AG10803 (cell line): ENCODE measurements at regions not wholly inside any gene's neighbourhood (a gene's known extent, or its start where the extent isn't known, plus 50 kb on each side); places are given as distances from the start of the nearest gene placed in this dataset.
A peak's percentile ranks its signal among the peaks of the same experiment; 100 is the strongest.

Source experiments
- DNase-seq: peaks from one replicate; pipeline ENCODE4 v3.0.0; 2010; ENCODE audit warnings: low read depth
- H3K4me3 ChIP-seq: 2 replicates; pipeline ENCODE4 v1.5.1; 2011; ENCODE audit warnings: mild to moderate bottlenecking, low read length, control low read depth
- TF ChIP-seq, protein P1 (sequence below): conservative IDR thresholded peaks from 2 replicates; pipeline ENCODE4 v1.5.1; 2011; ENCODE audit warnings: mild to moderate bottlenecking, low read length, control low read depth, inconsistent platforms

DNA sequence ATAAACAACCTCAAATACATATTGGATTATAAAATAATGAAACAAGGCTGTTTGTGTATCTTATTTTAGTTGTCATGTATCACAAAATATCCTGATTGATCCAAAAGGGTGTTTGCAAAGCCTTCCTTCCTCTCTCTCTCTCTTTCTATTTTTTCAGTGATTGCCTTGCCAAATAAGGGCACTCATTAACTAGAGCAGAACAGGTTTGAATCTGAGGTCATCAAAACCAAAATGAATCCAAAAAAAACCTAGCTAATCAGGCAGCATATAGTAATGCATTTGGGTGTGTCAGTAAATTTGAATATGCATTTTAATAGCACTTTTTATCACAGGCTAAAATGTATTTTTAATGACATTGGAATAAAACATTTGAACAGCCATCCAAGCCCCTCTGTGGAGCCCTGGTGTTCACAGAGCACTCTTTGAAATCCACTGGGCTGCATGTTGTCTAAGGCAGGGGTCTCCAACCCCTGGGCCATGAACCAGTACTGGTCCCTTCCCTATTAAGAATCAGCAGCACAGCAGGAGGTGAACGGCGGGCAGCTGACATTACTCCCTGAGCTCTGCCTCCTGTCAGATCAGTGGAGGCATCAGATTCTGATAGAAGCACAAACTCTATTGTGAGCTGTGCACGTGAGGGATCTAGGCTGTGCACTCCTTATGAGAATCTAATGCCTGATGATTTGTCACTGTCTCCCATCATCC, 171.8 kb upstream of the RAI14 start:
- H3K4me3 ChIP-seq: no peak overlapping the region
- TF ChIP-seq, protein P1, sequence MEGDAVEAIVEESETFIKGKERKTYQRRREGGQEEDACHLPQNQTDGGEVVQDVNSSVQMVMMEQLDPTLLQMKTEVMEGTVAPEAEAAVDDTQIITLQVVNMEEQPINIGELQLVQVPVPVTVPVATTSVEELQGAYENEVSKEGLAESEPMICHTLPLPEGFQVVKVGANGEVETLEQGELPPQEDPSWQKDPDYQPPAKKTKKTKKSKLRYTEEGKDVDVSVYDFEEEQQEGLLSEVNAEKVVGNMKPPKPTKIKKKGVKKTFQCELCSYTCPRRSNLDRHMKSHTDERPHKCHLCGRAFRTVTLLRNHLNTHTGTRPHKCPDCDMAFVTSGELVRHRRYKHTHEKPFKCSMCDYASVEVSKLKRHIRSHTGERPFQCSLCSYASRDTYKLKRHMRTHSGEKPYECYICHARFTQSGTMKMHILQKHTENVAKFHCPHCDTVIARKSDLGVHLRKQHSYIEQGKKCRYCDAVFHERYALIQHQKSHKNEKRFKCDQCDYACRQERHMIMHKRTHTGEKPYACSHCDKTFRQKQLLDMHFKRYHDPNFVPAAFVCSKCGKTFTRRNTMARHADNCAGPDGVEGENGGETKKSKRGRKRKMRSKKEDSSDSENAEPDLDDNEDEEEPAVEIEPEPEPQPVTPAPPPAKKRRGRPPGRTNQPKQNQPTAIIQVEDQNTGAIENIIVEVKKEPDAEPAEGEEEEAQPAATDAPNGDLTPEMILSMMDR: no peak
- no peak for DNase-seq

DNA sequence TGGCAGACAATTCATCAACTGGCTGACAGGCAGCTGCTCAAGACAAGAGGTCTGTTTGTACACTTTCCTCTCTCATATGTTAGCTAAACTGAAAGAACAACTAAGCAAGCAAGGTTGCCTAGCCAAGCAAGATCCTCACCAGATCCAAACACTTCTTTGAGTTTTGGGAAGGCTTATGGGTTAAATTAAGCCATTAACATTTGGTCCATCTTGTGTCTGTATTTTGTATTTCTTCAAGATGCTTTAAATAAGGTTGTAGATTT, 170.4 kb upstream of the RAI14 start:
- H3K4me3 ChIP-seq: no peak overlapping the region
- TF ChIP-seq, protein P1: no peak
- DNase-seq: no peak

DNA sequence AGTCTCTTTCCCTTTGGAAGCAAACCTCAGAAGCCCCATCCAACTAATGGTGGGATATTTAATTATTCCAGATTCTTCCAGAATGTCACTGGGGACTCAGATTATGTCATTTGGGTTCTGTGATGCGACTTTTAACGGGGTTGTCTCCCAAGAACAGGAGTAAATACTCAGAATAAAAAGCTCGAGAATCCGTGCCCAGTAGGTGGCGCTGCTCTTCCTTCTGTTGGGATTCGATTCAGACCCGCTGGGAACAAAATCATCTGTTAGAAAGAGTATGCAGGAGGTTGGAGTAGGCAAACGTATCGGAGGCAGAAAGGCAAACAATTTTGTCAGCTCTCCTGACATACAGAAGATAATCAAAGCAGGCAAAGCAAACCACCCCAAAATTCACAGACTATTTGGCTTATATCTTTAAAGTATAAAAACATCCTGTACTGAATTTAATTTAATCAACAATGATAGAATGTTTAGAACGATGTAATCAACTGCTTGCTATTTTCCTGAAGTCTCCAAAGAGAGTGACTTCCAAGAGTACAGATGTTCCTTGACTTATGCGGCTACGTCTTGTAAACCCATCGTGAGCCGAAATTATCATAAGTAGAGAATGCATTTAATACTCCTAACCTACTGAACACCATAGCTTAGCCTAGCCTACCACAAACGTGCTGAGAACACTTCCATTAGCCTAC, 169.8 kb upstream of the RAI14 start:
- TF ChIP-seq, protein P1: peak; percentile 88
- no peak overlapping the region for H3K4me3 ChIP-seq
- DNase-seq: peak; percentile 85

DNA sequence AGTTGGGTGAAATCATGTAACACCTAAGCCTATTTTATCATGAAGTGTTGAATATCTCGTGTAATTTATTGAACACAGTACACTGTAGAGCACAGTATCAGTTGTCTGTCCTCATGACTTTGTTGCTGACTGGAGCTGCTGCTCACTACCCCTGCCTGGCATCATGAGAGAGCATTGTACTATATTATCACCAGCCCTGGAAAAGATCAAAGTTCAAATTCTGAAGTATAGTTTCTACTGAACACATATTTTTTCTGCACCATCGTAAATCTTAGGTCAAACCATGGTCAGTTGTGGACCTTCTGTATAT, 169.3 kb upstream of the RAI14 start:
- TF ChIP-seq, protein P1: no peak
- DNase-seq: no peak

DNA sequence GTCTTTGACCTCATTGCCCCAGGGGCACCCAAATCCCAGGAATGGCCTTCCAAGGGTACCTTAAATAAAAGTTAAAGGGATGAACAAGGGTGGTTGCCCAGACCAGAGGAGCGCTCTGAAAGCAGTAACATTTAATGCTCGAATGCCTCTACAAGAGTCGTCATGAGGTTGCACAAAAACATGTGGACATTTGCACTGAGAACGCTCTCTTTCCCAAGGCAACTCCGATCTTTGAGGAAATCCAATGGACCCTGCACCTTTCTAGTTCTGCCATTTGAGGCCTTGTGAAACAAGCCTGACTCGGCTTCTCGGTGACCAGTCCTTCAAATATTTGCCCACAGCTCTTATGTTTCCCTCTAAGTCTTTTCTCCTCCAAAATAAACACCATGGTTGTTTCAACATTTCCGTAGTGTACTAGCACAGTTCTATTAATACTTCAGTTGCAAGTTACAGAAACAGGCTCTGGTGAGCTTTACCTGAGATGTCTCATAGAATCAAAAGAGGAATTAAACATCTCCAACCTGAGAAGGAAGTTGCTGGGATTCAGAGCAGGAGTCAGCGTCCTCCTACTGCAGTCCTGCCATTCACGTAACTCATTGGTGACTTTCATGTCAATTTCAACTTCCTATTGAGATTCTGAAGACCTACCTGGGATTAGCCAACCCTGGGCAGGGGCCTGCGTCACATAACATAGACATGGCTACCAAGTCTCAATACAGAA, 168.8 kb upstream of the RAI14 start:
- no peak overlapping the region for H3K4me3 ChIP-seq
- TF ChIP-seq, protein P1: no peak
- DNase-seq: peak; percentile 91

More for the DNA sequence above, 169.3 kb upstream of the RAI14 start:
- H3K4me3 ChIP-seq: no peak overlapping the region

DNA sequence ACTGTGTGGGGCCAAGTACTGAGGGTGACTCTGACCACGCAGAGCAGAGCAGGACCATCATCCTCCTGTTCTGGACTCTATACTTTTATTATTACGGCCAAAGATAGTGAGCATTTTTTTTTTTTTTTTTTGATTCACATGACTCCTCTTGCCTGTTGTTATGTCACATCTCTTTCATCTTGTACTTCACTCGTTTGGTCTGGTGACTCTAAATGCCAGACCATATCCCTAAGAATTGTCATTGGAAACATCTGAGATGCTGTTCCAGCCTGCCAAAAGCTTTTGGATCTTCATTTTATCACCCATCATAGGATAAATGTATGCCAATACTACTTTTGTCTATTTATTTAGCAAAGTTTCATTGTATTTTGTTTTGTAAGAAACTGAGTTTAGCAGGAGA, 168.2 kb upstream of the RAI14 start:
- no peak overlapping the region for H3K4me3 ChIP-seq
- TF ChIP-seq, protein P1: no peak
- peak; percentile 46 for DNase-seq

DNA sequence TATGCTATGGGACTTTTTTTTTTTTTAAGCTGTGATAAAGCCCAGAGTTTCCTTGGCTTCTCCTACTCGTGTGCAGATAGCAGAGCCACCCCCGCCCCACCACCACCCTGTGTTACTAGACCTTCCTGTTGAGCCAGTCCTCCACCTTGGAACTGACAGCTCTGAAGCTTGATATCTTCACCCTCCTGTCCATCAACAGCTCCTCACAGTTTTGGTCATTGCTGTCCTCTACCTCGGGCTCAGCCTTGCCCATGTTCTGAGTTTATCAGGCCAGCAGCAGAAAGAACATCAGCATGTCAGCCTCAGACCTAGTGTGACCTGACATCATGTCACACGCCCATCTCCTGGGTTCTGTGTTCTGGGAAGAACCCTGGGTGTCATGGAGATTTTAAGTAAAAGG, 167.1 kb upstream of the RAI14 start:
- no peak overlapping the region for H3K4me3 ChIP-seq
- TF ChIP-seq, protein P1: no peak
- no peak for DNase-seq
